ENCODE measurements at regions not wholly inside any gene's neighbourhood (a gene's known extent, or its start where the extent isn't known, plus 50 kb on each side); places are given as distances from the start of the nearest gene placed in this dataset.

- no peak for TF ChIP-seq ZBTB11 (tag by site-specific recombination; conservative IDR thresholded peaks at IDR 0.05; ENCODE audit: low read depth)
- TF ChIP-seq ZNF785 (tag by site-specific recombination; IDR thresholded peaks at IDR 0.05) = no peak
- no peak for TF ChIP-seq ZNF350 (tag by site-specific recombination; IDR thresholded peaks at IDR 0.05)
- TF ChIP-seq SP3 (tag by site-specific recombination; IDR thresholded peaks at IDR 0.05) = no peak
- no peak for TF ChIP-seq PRDM10 (tag by site-specific recombination; IDR thresholded peaks at IDR 0.05)
- TF ChIP-seq ZNF394 (tag by site-specific recombination; IDR thresholded peaks at IDR 0.05; ENCODE audit: borderline replicate concordance) = no peak
- no peak for TF ChIP-seq YY2 (tag by site-specific recombination; IDR thresholded peaks at IDR 0.05)
- no peak for TF ChIP-seq ZNF274 (IDR thresholded peaks at IDR 0.05; ENCODE audit: low read length)
- TF ChIP-seq ZNF274 (tag by site-specific recombination; IDR thresholded peaks at IDR 0.05; ENCODE audit: borderline replicate concordance) = no peak
- TF ChIP-seq ZNF362 (tag by site-specific recombination; IDR thresholded peaks at IDR 0.05) = no peak
- no peak for TF ChIP-seq ZBTB21 (tag by site-specific recombination; IDR thresholded peaks at IDR 0.05)
- TF ChIP-seq REST (tag by site-specific recombination; IDR thresholded peaks at IDR 0.05) = no peak
- no peak for TF ChIP-seq KLF16 (tag by site-specific recombination; IDR thresholded peaks at IDR 0.05)
- no peak for TF ChIP-seq ZFP41 (tag by site-specific recombination; IDR thresholded peaks at IDR 0.05; ENCODE audit: borderline replicate concordance)
These were observed 323.1 kb downstream of the PCDH10 start (continued) for GRCh38 chr4:133472244-133472643.

- H3K27ac ChIP-seq (ENCODE audit: extremely low read depth, low read depth, low read length) = no peak overlapping the region
- CTCF ChIA-PET = no interaction called here
- H3K9me3 ChIP-seq (ENCODE audit: control insufficient read depth, insufficient read depth, low read depth, low read length) = no peaks in the 10 kb centered on the region
- POLR2A ChIA-PET = no interaction called here
- no peak overlapping the region for H3K4me3 ChIP-seq (ENCODE audit: low read depth, low read length)
- no peaks in the 10 kb centered on the region for H3K4me1 ChIP-seq (ENCODE audit: control insufficient read depth, insufficient read depth, low read length)
- H3K36me3 ChIP-seq (ENCODE audit: control insufficient read depth in 2 of 2, insufficient read depth in 1 of 2, low read length in 2 of 2) = no peaks in the 10 kb centered on the region
- TF ChIP-seq ZNF624 (tag by site-specific recombination; IDR thresholded peaks at IDR 0.05) (no peak), ZBTB11 (tag by site-specific recombination; conservative IDR thresholded peaks at IDR 0.05; ENCODE audit: low read depth) (no peak), ZNF324 (tag by site-specific recombination; IDR thresholded peaks at IDR 0.05) (no peak), ZNF791 (tag by site-specific recombination; IDR thresholded peaks at IDR 0.05) (no peak), ZNF658 (tag by site-specific recombination; IDR thresholded peaks at IDR 0.05) (no peak), KLF9 (tag by site-specific recombination; IDR thresholded peaks at IDR 0.05; ENCODE audit: low read depth) (no peak), ZNF473 (tag by site-specific recombination; IDR thresholded peaks at IDR 0.05) (no peak), ZNF544 (tag by site-specific recombination; IDR thresholded peaks at IDR 0.05) (no peak), ZNF391 (tag by site-specific recombination; IDR thresholded peaks at IDR 0.05; ENCODE audit: borderline replicate concordance, low read depth) (no peak)
These were observed 318.3 kb downstream of the PCDH10 start for GRCh38 chr4:133467290-133467947.
